Heart left ventricle (tissue), 13 donors: ENCODE measurements at regions not wholly inside any gene's neighbourhood (a gene's known extent, or its start where the extent isn't known, plus 50 kb on each side); places are given as distances from the start of the nearest gene placed in this dataset.

Source experiments
- POLR2A ChIP-seq, 2 donors: fragments of 450-650 bp; IDR thresholded peaks; one replicate each; pipeline ENCODE4 v1.6.1; 2017; ENCODE audit warnings: antibody characterized with exemption in 2 of 2, mild to moderate bottlenecking in 2 of 2, moderate library complexity in 2 of 2
- TF ChIP-seq, protein P1 (sequence below), 12 donors: fragments of 200-600 bp; sonication (generic) in 4 of 12; IDR thresholded peaks; one replicate each; pipeline versions ENCODE4 v1.5.0 to v1.8.0; 2018 to 2022; ENCODE audit warnings: antibody characterized with exemption in 12 of 12, mild to moderate bottlenecking in 5 of 12
- donor health status: ischemic (EF 13 %, LVEDD 7.1; RV severe dilation, severe dysfunction).
- donor health status: DM: no; HTN: yes; CAD: no.
- donor health status: DM: no; HTN: no; CAD: no.
- donor health status: ischemic (EF 25% LVEDD 6.9; RV normal size, moderate dysfunction).
- donor health status: ischemic (EF 25% LVEDD 5.7; RV mildly dilated, moderate dysfunction).
- donor health status: ischemic (EF 35%, LVEDD 5.7; RV mildly dilated, moderate dysfunction).
- donor health status: nonischemic (EF 11% LVEDD 7.7; RV severe dilation, severe dysfunction).
- donor health status: DM: yes; HTN: yes; CAD: no.
- donor health status: PGD.
- donor health status: ischemic (EF 29% LVEDD 5.4; RV normal size, mild dysfunction).
- donor health status: nonischemic (EF 23%, LVEDD 6.1; RV moderate dilation, normal function).

DNA sequence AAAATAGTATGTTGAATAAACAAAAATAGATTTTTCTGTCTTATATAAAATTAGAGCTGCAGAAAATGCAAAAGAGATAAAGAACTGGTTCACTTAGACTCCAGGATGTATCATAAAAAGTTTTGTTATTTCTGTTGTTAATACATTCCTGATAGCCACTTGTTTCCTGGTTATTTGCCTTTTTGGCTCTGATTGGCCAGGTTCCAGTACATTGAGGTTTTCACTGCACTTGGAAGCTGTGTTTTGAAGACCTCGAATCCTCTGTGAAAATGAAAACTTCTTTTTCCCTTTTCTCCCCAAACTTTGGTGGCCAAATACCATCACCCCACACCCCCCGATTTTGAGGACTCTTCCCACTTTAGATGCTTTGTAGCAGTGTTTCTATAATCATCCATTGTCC lies 525.3 kb downstream of the MED13L start:
- TF ChIP-seq, protein P1, sequence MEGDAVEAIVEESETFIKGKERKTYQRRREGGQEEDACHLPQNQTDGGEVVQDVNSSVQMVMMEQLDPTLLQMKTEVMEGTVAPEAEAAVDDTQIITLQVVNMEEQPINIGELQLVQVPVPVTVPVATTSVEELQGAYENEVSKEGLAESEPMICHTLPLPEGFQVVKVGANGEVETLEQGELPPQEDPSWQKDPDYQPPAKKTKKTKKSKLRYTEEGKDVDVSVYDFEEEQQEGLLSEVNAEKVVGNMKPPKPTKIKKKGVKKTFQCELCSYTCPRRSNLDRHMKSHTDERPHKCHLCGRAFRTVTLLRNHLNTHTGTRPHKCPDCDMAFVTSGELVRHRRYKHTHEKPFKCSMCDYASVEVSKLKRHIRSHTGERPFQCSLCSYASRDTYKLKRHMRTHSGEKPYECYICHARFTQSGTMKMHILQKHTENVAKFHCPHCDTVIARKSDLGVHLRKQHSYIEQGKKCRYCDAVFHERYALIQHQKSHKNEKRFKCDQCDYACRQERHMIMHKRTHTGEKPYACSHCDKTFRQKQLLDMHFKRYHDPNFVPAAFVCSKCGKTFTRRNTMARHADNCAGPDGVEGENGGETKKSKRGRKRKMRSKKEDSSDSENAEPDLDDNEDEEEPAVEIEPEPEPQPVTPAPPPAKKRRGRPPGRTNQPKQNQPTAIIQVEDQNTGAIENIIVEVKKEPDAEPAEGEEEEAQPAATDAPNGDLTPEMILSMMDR (IDR thresholded peaks at IDR 0.05): no peak
- TF ChIP-seq POLR2A (IDR thresholded peaks at IDR 0.05): no peak
